NCI-H2081 treated with DMSO at 0.1 percent for 48 hours (cell line): ENCODE measurements at regions not wholly inside any gene's neighbourhood (a gene's known extent, or its start where the extent isn't known, plus 50 kb on each side); places are given as distances from the start of the nearest gene placed in this dataset.

Source experiments
- DNase-seq: peaks from one replicate; lab custom pipeline; 2025; lab: John Stamatoyannopoulos, UW

GRCh38 chr9:24488896-24489295 lies 56.8 kb downstream of the IZUMO3 start:
- DNase-seq = no peak

GRCh38 chr9:24487946-24488345 lies 57.8 kb downstream of the IZUMO3 start:
- no peak for DNase-seq

- no peak for DNase-seq
Observed at GRCh38 chr9:24487250-24487861, 58.3 kb downstream of the IZUMO3 start.

- DNase-seq = no peak
Observed at GRCh38 chr9:24479361-24480059, 66.2 kb downstream of the IZUMO3 start.

- DNase-seq = no peak
Observed at GRCh38 chr9:24464319-24464951, 81.3 kb downstream of the IZUMO3 start.

- no peak for DNase-seq
Observed at GRCh38 chr9:24462951-24463350, 82.7 kb downstream of the IZUMO3 start.

- no peak for DNase-seq
Observed at GRCh38 chr9:24460781-24461180, 84.9 kb downstream of the IZUMO3 start.

GRCh38 chr9:24459953-24460352 lies 85.7 kb downstream of the IZUMO3 start:
- no peak for DNase-seq

GRCh38 chr9:24451346-24451745 lies 94.4 kb downstream of the IZUMO3 start:
- DNase-seq = peak; percentile 13

GRCh38 chr9:24449976-24450375 lies 95.7 kb downstream of the IZUMO3 start:
- no peak for DNase-seq

- DNase-seq = no peak
Observed at GRCh38 chr9:24439456-24439855, 106.2 kb downstream of the IZUMO3 start.

GRCh38 chr9:24438876-24439275 lies 106.8 kb downstream of the IZUMO3 start:
- DNase-seq = no peak

GRCh38 chr9:24436761-24437160 lies 108.9 kb downstream of the IZUMO3 start:
- DNase-seq = no peak

GRCh38 chr9:24434183-24434582 lies 111.5 kb downstream of the IZUMO3 start:
- DNase-seq = no peak

- no peak for DNase-seq
Observed at GRCh38 chr9:24416136-24416535, 129.6 kb downstream of the IZUMO3 start.

GRCh38 chr9:24413651-24414050 lies 132.0 kb downstream of the IZUMO3 start:
- no peak for DNase-seq

GRCh38 chr9:24398466-24398865 lies 147.2 kb downstream of the IZUMO3 start:
- no peak for DNase-seq

GRCh38 chr9:24391095-24391494 lies 154.6 kb downstream of the IZUMO3 start:
- no peak for DNase-seq

GRCh38 chr9:24385077-24385476 lies 160.6 kb downstream of the IZUMO3 start:
- no peak for DNase-seq

- no peak for DNase-seq
Observed at GRCh38 chr9:24382566-24382965, 163.1 kb downstream of the IZUMO3 start.

GRCh38 chr9:24381205-24381604 lies 164.5 kb downstream of the IZUMO3 start:
- no peak for DNase-seq

- DNase-seq = no peak
Observed at GRCh38 chr9:24359046-24359445, 186.7 kb downstream of the IZUMO3 start.

- DNase-seq = no peak
Observed at GRCh38 chr9:24351973-24352372, 193.7 kb downstream of the IZUMO3 start.
